HEK293T (cell line): ENCODE measurements at regions not wholly inside any gene's neighbourhood (a gene's known extent, or its start where the extent isn't known, plus 50 kb on each side); places are given as distances from the start of the nearest gene placed in this dataset.
"Not testable (repeated sequence)": the region's sequence is repeated elsewhere in the genome, so short reads cannot be mapped to it uniquely, and the experiment has no call there.

Experiments
- CTCF ChIA-PET: fragments of 350-600 bp; formaldehyde crosslinking; extraction: SDS; loops from one replicate; lab custom pipeline; 2021; ENCODE audit warnings: antibody characterized with exemption, inconsistent platforms; lab: Yijun Ruan, JAX
- POLR2A ChIA-PET: fragments of 350-600 bp; formaldehyde crosslinking; extraction: SDS; loops from one replicate; lab custom pipeline; 2020; ENCODE audit warnings: antibody characterized with exemption, inconsistent platforms; lab: Yijun Ruan, JAX
- DNase-seq: peaks from one replicate; pipeline ENCODE4 v3.0.0; 2012; ENCODE audit warnings: mixed read lengths; ENCODE audit errors: extremely low spot score
- ARNT ChIP-seq: fragments of 450-650 bp; IDR thresholded peaks from 2 replicates; pipeline ENCODE4 v1.6.1; 2017; ENCODE audit warnings: mild to moderate bottlenecking
- BHLHE40 ChIP-seq: fragments of 450-650 bp; IDR thresholded peaks from 2 replicates; pipeline ENCODE4 v1.6.1; 2016; ENCODE audit warnings: mild to moderate bottlenecking, moderate library complexity, borderline replicate concordance
- CTBP1 ChIP-seq: fragments of 450-650 bp; IDR thresholded peaks from 2 replicates; pipeline ENCODE4 v1.6.1; 2016; ENCODE audit warnings: borderline replicate concordance
- ELF4 ChIP-seq: fragments of 450-650 bp; IDR thresholded peaks from 2 replicates; pipeline ENCODE4 v1.6.1; 2017; ENCODE audit warnings: antibody characterized with exemption
- FOXA1 ChIP-seq: fragments of 450-650 bp; IDR thresholded peaks from 2 replicates; pipeline ENCODE4 v1.6.1; 2016; ENCODE audit warnings: mild to moderate bottlenecking
- FOXK2 ChIP-seq: fragments of 450-650 bp; IDR thresholded peaks from 2 replicates; pipeline ENCODE4 v1.6.1; 2016; ENCODE audit warnings: mild to moderate bottlenecking
- FOXM1 ChIP-seq: fragments of 450-650 bp; IDR thresholded peaks from 2 replicates; pipeline ENCODE4 v1.6.1; 2017; ENCODE audit warnings: mild to moderate bottlenecking, borderline replicate concordance
- HDGF ChIP-seq: fragments of 450-650 bp; IDR thresholded peaks from 2 replicates; pipeline ENCODE4 v1.6.1; 2017; ENCODE audit warnings: antibody characterized with exemption, borderline replicate concordance
- L3MBTL2 ChIP-seq: fragments of 450-650 bp; conservative IDR thresholded peaks from 2 replicates; pipeline ENCODE4 v1.6.1; 2016; ENCODE audit warnings: mild to moderate bottlenecking
- LEF1 ChIP-seq: fragments of 450-650 bp; IDR thresholded peaks from 2 replicates; pipeline ENCODE4 v1.6.1; 2017; ENCODE audit warnings: mild to moderate bottlenecking, borderline replicate concordance
- NFRKB ChIP-seq: fragments of 450-650 bp; IDR thresholded peaks from 2 replicates; pipeline ENCODE4 v1.6.1; 2016; ENCODE audit warnings: mild to moderate bottlenecking, moderate library complexity
- PKNOX1 ChIP-seq: fragments of 450-650 bp; IDR thresholded peaks from 2 replicates; pipeline ENCODE4 v1.6.1; 2016
- SP1 ChIP-seq: fragments of 450-650 bp; IDR thresholded peaks from 2 replicates; pipeline ENCODE4 v1.6.1; 2017
- SUZ12 ChIP-seq: fragments of 450-650 bp; IDR thresholded peaks from 2 replicates; pipeline ENCODE4 v1.6.1; 2016; ENCODE audit warnings: mild to moderate bottlenecking
- TARDBP ChIP-seq: fragments of 450-650 bp; IDR thresholded peaks from 2 replicates; pipeline ENCODE4 v1.6.1; 2016
- ZNF384 ChIP-seq: fragments of 450-650 bp; IDR thresholded peaks from 2 replicates; pipeline ENCODE4 v1.6.1; 2016

GRCh38 chr15:79769069-79769481 lies 127.7 kb downstream of the MTHFS start:
- TF ChIP-seq SUZ12, result no peak
- no peak for TF ChIP-seq BHLHE40
- TF ChIP-seq L3MBTL2, result no peak
- no peak for TF ChIP-seq LEF1
- POLR2A ChIA-PET, result no interaction called here
- CTCF ChIA-PET, result no interaction called here
- DNase-seq, result no peak

GRCh38 chr15:79769933-79770759 lies 126.7 kb downstream of the MTHFS start:
- no peak for DNase-seq
- CTCF ChIA-PET, result no interaction called here
- no peak for TF ChIP-seq FOXA1
- no peak for TF ChIP-seq PKNOX1
- POLR2A ChIA-PET, result no interaction called here

GRCh38 chr15:79773128-79773527 lies 123.7 kb downstream of the MTHFS start:
- no peak for TF ChIP-seq PKNOX1
- TF ChIP-seq SP1, result no peak
- TF ChIP-seq NFRKB, result no peak
- TF ChIP-seq LEF1, result no peak
- TF ChIP-seq CTBP1, result no peak
- no peak for TF ChIP-seq FOXK2
- no peak for TF ChIP-seq SUZ12
- no peak for TF ChIP-seq BHLHE40
- TF ChIP-seq L3MBTL2, result no peak
- TF ChIP-seq TARDBP, result no peak
- no peak for TF ChIP-seq ARNT
- no peak for TF ChIP-seq FOXM1
- no peak for TF ChIP-seq FOXA1
- POLR2A ChIA-PET, result no interaction called here
- no peak for DNase-seq
- CTCF ChIA-PET, result no interaction called here

- POLR2A ChIA-PET, result no interaction called here
- no peak for DNase-seq
- CTCF ChIA-PET, result no interaction called here
- TF ChIP-seq CTBP1 (no peak), SUZ12 (no peak), SP1 (no peak), HDGF (no peak), LEF1 (no peak)
Observed at GRCh38 chr15:79775821-79776220, 121.0 kb downstream of the MTHFS start.

- TF ChIP-seq SUZ12 (no peak), LEF1 (no peak)
- ChIA-PET POLR2A (no interaction called here), CTCF (no interaction called here)
- no peak for DNase-seq
Observed at GRCh38 chr15:79777916-79778315, 118.9 kb downstream of the MTHFS start.

- TF ChIP-seq TARDBP, result no peak
- no peak for TF ChIP-seq NFRKB
- TF ChIP-seq SUZ12, result no peak
- TF ChIP-seq L3MBTL2, result no peak
- no peak for DNase-seq
- CTCF ChIA-PET, result no interaction called here
- POLR2A ChIA-PET, result no interaction called here
Observed at GRCh38 chr15:79778378-79778990, 118.3 kb downstream of the MTHFS start.

- no peak for DNase-seq
- ChIA-PET CTCF (no interaction called here), POLR2A (no interaction called here)
- TF ChIP-seq FOXM1, result no peak
- no peak for TF ChIP-seq FOXA1
- no peak for TF ChIP-seq ELF4
- TF ChIP-seq ZNF384, result no peak
- TF ChIP-seq TARDBP, result no peak
- no peak for TF ChIP-seq FOXK2
- no peak for TF ChIP-seq NFRKB
- TF ChIP-seq BHLHE40, result no peak
- TF ChIP-seq SUZ12, result no peak
- TF ChIP-seq ARNT, result no peak
- TF ChIP-seq PKNOX1, result no peak
- TF ChIP-seq LEF1, result no peak
Observed at GRCh38 chr15:79779746-79780145, 117.1 kb downstream of the MTHFS start.

- POLR2A ChIA-PET, CTCF ChIA-PET, DNase-seq: not testable (repeated sequence)
Observed at GRCh38 chr15:79782307-79782706, 114.5 kb downstream of the MTHFS start.
